ENCODE measurements at regions not wholly inside any gene's neighbourhood (a gene's known extent, or its start where the extent isn't known, plus 50 kb on each side); places are given as distances from the start of the nearest gene placed in this dataset.

- DNase-seq = no peak
These were observed 197.5 kb upstream of the JARID2 start for GRCh38 chr6:15048367-15048766.

GRCh38 chr6:15058200-15059061 is 187.4 kb upstream of the JARID2 start:
- DNase-seq = no peak

- DNase-seq = no peak
These were observed 184.7 kb upstream of the JARID2 start for GRCh38 chr6:15061180-15061641.

- DNase-seq = no peak
These were observed 183.9 kb upstream of the JARID2 start for GRCh38 chr6:15061908-15062515.

GRCh38 chr6:15062516-15063252 is 183.2 kb upstream of the JARID2 start:
- DNase-seq = no peak

GRCh38 chr6:15063253-15063853 is 182.5 kb upstream of the JARID2 start:
- peak; percentile 7 for DNase-seq

GRCh38 chr6:15065261-15065989 is 180.4 kb upstream of the JARID2 start:
- no peak for DNase-seq

GRCh38 chr6:15066089-15066758 is 179.6 kb upstream of the JARID2 start:
- DNase-seq = no peak

- no peak for DNase-seq
These were observed 172.5 kb upstream of the JARID2 start for GRCh38 chr6:15073344-15073789.

- no peak for DNase-seq
These were observed 171.9 kb upstream of the JARID2 start for GRCh38 chr6:15073883-15074465.

- no peak for DNase-seq
These were observed 171.1 kb upstream of the JARID2 start for GRCh38 chr6:15074806-15075205.

- DNase-seq = no peak
These were observed 169.3 kb upstream of the JARID2 start for GRCh38 chr6:15076565-15076964.

- no peak for DNase-seq
These were observed 168.9 kb upstream of the JARID2 start for GRCh38 chr6:15077006-15077405.

- DNase-seq = no peak
These were observed 167.9 kb upstream of the JARID2 start for GRCh38 chr6:15077961-15078360.

- DNase-seq = no peak
These were observed 166.5 kb upstream of the JARID2 start for GRCh38 chr6:15079288-15079817.

- no peak for DNase-seq
These were observed 165.0 kb upstream of the JARID2 start for GRCh38 chr6:15080895-15081294.

- no peak for DNase-seq
These were observed 164.4 kb upstream of the JARID2 start for GRCh38 chr6:15081447-15081846.

- no peak for DNase-seq
These were observed 163.2 kb upstream of the JARID2 start for GRCh38 chr6:15082708-15083107.

GRCh38 chr6:15086348-15087158 is 159.3 kb upstream of the JARID2 start:
- DNase-seq = no peak

GRCh38 chr6:15087186-15087589 is 158.7 kb upstream of the JARID2 start:
- DNase-seq = no peak
